PC-9 (cell line): ENCODE measurements at regions not wholly inside any gene's neighbourhood (a gene's known extent, or its start where the extent isn't known, plus 50 kb on each side); places are given as distances from the start of the nearest gene placed in this dataset.

Source experiments
- BruUV-seq: library from RNA; stranded (reverse); fragments of 400-500 nt; replicated peaks from 2 replicates; lab custom pipeline; 2021; lab: Mats Ljungman, UMichigan
- CTCF ChIA-PET: fragments of 300-600 bp; sonication (Branson Sonifier 250); formaldehyde crosslinking; loops from one replicate; lab custom pipeline; 2022; ENCODE audit warnings: antibody characterized with exemption; lab: Charles Lee
- POLR2A ChIA-PET: fragments of 300-600 bp; sonication (Branson Sonifier 250); formaldehyde crosslinking; loops from one replicate; lab custom pipeline; 2022; ENCODE audit warnings: antibody characterized with exemption; ENCODE audit not compliant: unreplicated experiment; lab: Charles Lee
- DNase-seq, 2 experiments: peaks; one replicate each; pipeline versions ENCODE4 v3.0.0 to v3.0.0-alpha.2; 2015 to 2022; ENCODE audit warnings: mixed read lengths in 1 of 2
- H2AFZ ChIP-seq: fragments of 200-600 bp; sonication (generic); 2 replicates; pipeline ENCODE4 v1.8.1; 2017; ENCODE audit warnings: antibody characterized with exemption
- H3F3A ChIP-seq: fragments of 200-600 bp; sonication (generic); 2 replicates; pipeline ENCODE4 v1.8.1; 2017; ENCODE audit warnings: antibody characterized with exemption, mild to moderate bottlenecking, low read depth; ENCODE audit not compliant: insufficient read depth
- H3K27ac ChIP-seq: fragments of 200-600 bp; sonication (generic); 2 replicates; pipeline ENCODE4 v1.6.1; 2016; ENCODE audit warnings: mixed run types
- H3K27me3 ChIP-seq: fragments of 200-600 bp; sonication (generic); 2 replicates; pipeline ENCODE4 v1.6.1; 2016; ENCODE audit warnings: low read depth, mixed run types; ENCODE audit not compliant: insufficient read depth
- H3K36me3 ChIP-seq: fragments of 200-600 bp; sonication (generic); 2 replicates; pipeline ENCODE4 v1.6.1; 2016; ENCODE audit warnings: low read depth, mixed run types
- H3K4me1 ChIP-seq: fragments of 200-600 bp; sonication (generic); replicated peaks from 2 replicates; pipeline ENCODE4 v1.6.1; 2016; ENCODE audit warnings: mixed run types; ENCODE audit not compliant: insufficient read depth
- H3K4me2 ChIP-seq: fragments of 200-600 bp; sonication (generic); 2 replicates; pipeline ENCODE4 v1.6.1; 2017; ENCODE audit warnings: mixed run types
- H3K4me3 ChIP-seq: fragments of 200-600 bp; sonication (generic); 2 replicates; pipeline ENCODE4 v1.6.1; 2016; ENCODE audit warnings: mixed run types
- H3K79me2 ChIP-seq: fragments of 200-600 bp; sonication (generic); 2 replicates; pipeline ENCODE4 v1.6.1; 2017; ENCODE audit warnings: low read depth, mixed run types
- H3K9me2 ChIP-seq: fragments of 200-600 bp; sonication (generic); 2 replicates; pipeline ENCODE4 v1.8.1; 2017; ENCODE audit warnings: mild to moderate bottlenecking; ENCODE audit not compliant: insufficient read depth
- H3K9me3 ChIP-seq: fragments of 200-600 bp; sonication (generic); 2 replicates; pipeline ENCODE4 v1.8.1; 2016; ENCODE audit warnings: low read depth; ENCODE audit not compliant: insufficient read depth
- H4K20me1 ChIP-seq: fragments of 200-600 bp; sonication (generic); 2 replicates; pipeline ENCODE4 v1.8.1; 2017; ENCODE audit not compliant: insufficient read depth
- EZH2 ChIP-seq: fragments of 200-600 bp; sonication (generic); IDR thresholded peaks from 2 replicates; pipeline ENCODE4 v1.8.0; 2017; ENCODE audit warnings: antibody characterized with exemption, low read depth
- intact Hi-C: fragments of 100-400 bp; cut with micrococcal nuclease; formaldehyde crosslinking; loops from one replicate; pipeline ENCODE4 v1.10.0; 2022; ENCODE audit not compliant: unreplicated experiment
- TF ChIP-seq, protein P1 (sequence below): fragments of 200-600 bp; sonication (generic); conservative IDR thresholded peaks from 2 replicates; pipeline ENCODE4 v1.6.1; 2017; ENCODE audit warnings: mixed run types, antibody characterized with exemption, mild to moderate bottlenecking, moderate library complexity

DNA sequence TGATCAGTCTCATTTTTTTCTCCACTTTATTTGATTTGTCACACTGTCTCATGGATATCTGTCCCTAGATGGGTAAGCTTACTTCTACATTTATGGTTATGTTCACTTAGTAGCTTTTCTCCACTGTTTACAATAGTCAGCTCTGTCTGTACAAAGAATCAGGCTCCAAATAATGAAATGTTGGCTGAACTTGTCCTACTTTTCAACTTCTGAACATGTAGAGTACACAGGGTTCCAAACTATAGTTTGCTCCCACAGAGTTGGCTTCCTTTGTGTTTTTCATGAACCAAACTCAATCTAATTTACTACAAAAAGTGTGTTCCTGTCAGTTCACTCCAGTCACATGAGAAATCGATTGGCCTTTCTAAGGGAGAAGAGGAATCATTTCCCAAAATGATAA lies 175.0 kb downstream of the CCDC71L start:
- BruUV-seq, result TSS peak; percentile 28
- H3K4me2 ChIP-seq, result peak overlapping the region; percentile 33

DNA sequence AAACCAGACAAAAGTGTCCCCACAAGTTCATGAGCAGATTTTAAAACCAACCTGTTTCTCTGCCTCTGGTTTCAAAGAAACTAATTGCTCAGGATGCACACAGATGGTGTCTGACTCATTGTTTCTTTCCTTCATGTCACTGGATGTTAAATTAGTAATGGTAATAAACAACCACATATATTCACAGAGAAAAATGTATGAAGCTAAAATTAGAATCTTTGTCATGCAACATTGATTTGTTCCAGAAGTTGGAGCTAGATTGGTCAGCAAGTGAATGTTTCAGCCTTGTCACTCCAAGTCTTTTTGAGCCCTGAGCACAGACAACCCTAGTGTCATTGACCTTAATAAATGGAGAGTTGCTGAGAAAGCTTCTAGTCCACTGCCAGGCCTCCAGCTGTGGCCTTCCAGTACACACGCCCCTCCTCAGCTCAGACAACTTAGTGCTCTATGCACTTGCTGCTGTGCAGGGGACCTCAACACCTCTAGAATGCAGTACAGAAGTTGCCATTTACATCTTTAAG lies 175.9 kb downstream of the CCDC71L start:
- H2AFZ ChIP-seq, result no peak overlapping the region
- peak in 1 of 2 experiments; percentile 37 for DNase-seq
- H3K9me3 ChIP-seq, result 0 out of 2 replicates have a peak, but pooled peaks cover 10% of the 10 kb centered on the region
- H4K20me1 ChIP-seq, result no peaks in the 10 kb centered on the region
- H3K4me3 ChIP-seq, result no peak overlapping the region
- H3K9me2 ChIP-seq, result no peaks in the 10 kb centered on the region
- no peaks in the 10 kb centered on the region for H3K36me3 ChIP-seq
- BruUV-seq, result no TSS peak
- POLR2A ChIA-PET, result interaction anchor here (0.7 kb wide), 1 partner anchor 200 kb away, joined by 6 read pairs; the partner anchor contains the start of gene NAMPT
- no peak for TF ChIP-seq EZH2
- TF ChIP-seq, protein P1, sequence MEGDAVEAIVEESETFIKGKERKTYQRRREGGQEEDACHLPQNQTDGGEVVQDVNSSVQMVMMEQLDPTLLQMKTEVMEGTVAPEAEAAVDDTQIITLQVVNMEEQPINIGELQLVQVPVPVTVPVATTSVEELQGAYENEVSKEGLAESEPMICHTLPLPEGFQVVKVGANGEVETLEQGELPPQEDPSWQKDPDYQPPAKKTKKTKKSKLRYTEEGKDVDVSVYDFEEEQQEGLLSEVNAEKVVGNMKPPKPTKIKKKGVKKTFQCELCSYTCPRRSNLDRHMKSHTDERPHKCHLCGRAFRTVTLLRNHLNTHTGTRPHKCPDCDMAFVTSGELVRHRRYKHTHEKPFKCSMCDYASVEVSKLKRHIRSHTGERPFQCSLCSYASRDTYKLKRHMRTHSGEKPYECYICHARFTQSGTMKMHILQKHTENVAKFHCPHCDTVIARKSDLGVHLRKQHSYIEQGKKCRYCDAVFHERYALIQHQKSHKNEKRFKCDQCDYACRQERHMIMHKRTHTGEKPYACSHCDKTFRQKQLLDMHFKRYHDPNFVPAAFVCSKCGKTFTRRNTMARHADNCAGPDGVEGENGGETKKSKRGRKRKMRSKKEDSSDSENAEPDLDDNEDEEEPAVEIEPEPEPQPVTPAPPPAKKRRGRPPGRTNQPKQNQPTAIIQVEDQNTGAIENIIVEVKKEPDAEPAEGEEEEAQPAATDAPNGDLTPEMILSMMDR, result no peak
- H3K27me3 ChIP-seq, result no peaks in the 10 kb centered on the region
- 0 out of 2 replicates have a peak overlapping the region, but pooled peaks have one; percentile 12 for H3K4me2 ChIP-seq
- CTCF ChIA-PET, result interaction anchor here (0.6 kb wide), 1 partner anchor 200 kb away, joined by 11 read pairs; the partner anchor contains the start of gene NAMPT
- no peaks in the 10 kb centered on the region for H3K79me2 ChIP-seq
- intact Hi-C loops, result no loop called here
- peaks cover 12% of the 10 kb centered on the region; the same call in 1 of the 2 replicates for H3F3A ChIP-seq
- H3K4me1 ChIP-seq, result peaks cover 35% of the 10 kb centered on the region
- H3K27ac ChIP-seq, result peak overlapping the region; percentile 77

More for the DNA sequence above, 175.0 kb downstream of the CCDC71L start:
- H3F3A ChIP-seq, result peaks cover 12% of the 10 kb centered on the region; the same call in 1 of the 2 replicates
- ChIA-PET POLR2A (interaction anchor here (0.6 kb wide), 1 partner anchor 48 kb away, joined by 4 read pairs; no protein-coding TSS in a partner anchor), CTCF (no interaction called here)
- H3K27ac ChIP-seq, result peak overlapping the region; percentile 77
- peak overlapping the region; percentile 17; the same call in 1 of the 2 replicates for H2AFZ ChIP-seq
- 0 out of 2 replicates have a peak, but pooled peaks cover 10% of the 10 kb centered on the region for H3K9me3 ChIP-seq
- peaks cover 35% of the 10 kb centered on the region for H3K4me1 ChIP-seq
- H3K4me3 ChIP-seq, result no peak overlapping the region
- H3K27me3 ChIP-seq, result no peaks in the 10 kb centered on the region
- DNase-seq, result no peak
- TF ChIP-seq, protein P1, result no peak
- no peak for TF ChIP-seq EZH2
- H3K9me2 ChIP-seq, result no peaks in the 10 kb centered on the region
- H4K20me1 ChIP-seq, result no peaks in the 10 kb centered on the region
- H3K79me2 ChIP-seq, result no peaks in the 10 kb centered on the region
- H3K36me3 ChIP-seq, result no peaks in the 10 kb centered on the region
- intact Hi-C loops, result no loop called here

DNA sequence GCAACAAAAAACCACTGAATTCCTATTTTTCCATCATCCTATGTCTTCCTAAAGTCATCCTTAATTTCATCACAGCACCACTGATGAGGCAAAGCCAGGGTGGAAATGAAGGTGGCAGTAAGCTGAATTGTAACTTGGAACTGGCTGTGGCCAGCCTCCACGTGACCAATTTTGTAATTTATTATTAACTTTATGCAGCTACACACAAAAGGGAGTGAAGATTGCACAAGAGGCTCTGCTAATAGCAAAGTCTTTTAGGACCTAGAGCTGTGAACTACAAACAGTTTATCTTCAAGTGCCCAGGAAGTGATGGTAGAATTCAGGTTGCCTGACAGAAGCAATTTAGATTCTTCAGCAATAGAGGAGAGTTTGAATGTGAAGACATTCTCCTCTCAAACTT lies 176.4 kb downstream of the CCDC71L start:
- H3K79me2 ChIP-seq, result no peaks in the 10 kb centered on the region
- ChIA-PET POLR2A (interaction anchor here (0.7 kb wide), 1 partner anchor 200 kb away, joined by 6 read pairs; the partner anchor contains the start of gene NAMPT), CTCF (interaction anchor here (0.6 to 0.7 kb wide), 2 partner anchors 200 to 232 kb away, joined by 3 to 11 read pairs; partner anchors contain the start of gene NAMPT)
- no peaks in the 10 kb centered on the region for H4K20me1 ChIP-seq
- H3F3A ChIP-seq, result peaks cover 12% of the 10 kb centered on the region; the same call in 1 of the 2 replicates
- H3K27ac ChIP-seq, result peak overlapping the region; percentile 77; the same call in 1 of the 2 replicates
- H3K36me3 ChIP-seq, result no peaks in the 10 kb centered on the region
- H2AFZ ChIP-seq, result no peak overlapping the region
- TF ChIP-seq EZH2, result no peak
- TF ChIP-seq, protein P1, result no peak
- H3K4me1 ChIP-seq, result peaks cover 35% of the 10 kb centered on the region
- H3K27me3 ChIP-seq, result no peaks in the 10 kb centered on the region
- H3K4me3 ChIP-seq, result no peak overlapping the region
- intact Hi-C loops, result no loop called here
- no TSS peak for BruUV-seq
- no peaks in the 10 kb centered on the region for H3K9me2 ChIP-seq
- H3K4me2 ChIP-seq, result 0 out of 2 replicates have a peak overlapping the region, but pooled peaks have one; percentile 12
- 0 out of 2 replicates have a peak, but pooled peaks cover 10% of the 10 kb centered on the region for H3K9me3 ChIP-seq
- no peak for DNase-seq
